Esophagus muscularis mucosa (tissue), 4 donors: ENCODE measurements at regions not wholly inside any gene's neighbourhood (a gene's known extent, or its start where the extent isn't known, plus 50 kb on each side); places are given as distances from the start of the nearest gene placed in this dataset.
"Not testable (repeated sequence)": the region's sequence is repeated elsewhere in the genome, so short reads cannot be mapped to it uniquely, and the experiment has no call there.

Source experiments
- DNase-seq: peaks from one replicate; pipeline ENCODE4 v3.0.0-alpha.2; 2017; ENCODE audit errors: extremely low spot score
- H3K27ac ChIP-seq, 4 donors: fragments of 200-600 bp; sonication (generic); replicated peaks in 1 of 4; 1 replicate in 3 of 4; 2 replicates in 1 of 4; pipeline ENCODE4 v1.5.1; 2016 to 2019; ENCODE audit warnings: mild to moderate bottlenecking in 1 of 4
- H3K27me3 ChIP-seq, 4 donors: fragments of 200-600 bp; sonication (generic); one replicate each; pipeline versions ENCODE4 v1.5.1 to v1.6.0; 2016 to 2019
- H3K36me3 ChIP-seq, 4 donors: fragments of 200-600 bp; sonication (generic); one replicate each; pipeline ENCODE4 v1.5.1; 2016 to 2019
- H3K4me1 ChIP-seq, 4 donors: fragments of 200-600 bp; sonication (generic); one replicate each; pipeline ENCODE4 v1.5.1; 2016 to 2019
- H3K4me3 ChIP-seq, 4 donors: fragments of 200-600 bp; sonication (generic); 1 replicate in 2 of 4; 2 replicates in 2 of 4; pipeline ENCODE4 v1.5.1; 2016 to 2019; ENCODE audit warnings: mild to moderate bottlenecking in 4 of 4, moderate library complexity in 1 of 4
- H3K9me3 ChIP-seq, 4 donors: fragments of 200-600 bp; sonication (generic); 1 replicate in 3 of 4; 2 replicates in 1 of 4; pipeline ENCODE4 v1.5.1; 2016 to 2019
- POLR2AphosphoS5 ChIP-seq, 2 donors: sonication (generic); formaldehyde crosslinking; IDR thresholded peaks; one replicate each; pipeline ENCODE4 v1.6.1; 2017; ENCODE audit warnings: antibody characterized with exemption in 2 of 2
- WGBS: methylation state at CpG from one replicate; pipeline ENCODE4 v1.1.5; 2018; 5-methylcytosine and 5-hydroxymethylcytosine counted together
- intact Hi-C: fragments of 100-400 bp; cut with DNase I; formaldehyde crosslinking; loops from one replicate; pipeline ENCODE4 v1.15.1; 2023

- H3K9me3 ChIP-seq, H3K4me3 ChIP-seq, H3K4me1 ChIP-seq, H3K36me3 ChIP-seq, intact Hi-C loops, DNase-seq, H3K27ac ChIP-seq, H3K27me3 ChIP-seq: not testable (repeated sequence)
- WGBS: 89% methylated on average over 20 of the region's 25 CpGs
These were observed 905.9 kb downstream of the SPATA31A6 start for GRCh38 chr9:43089337-43089736.

GRCh38 chr9:43110376-43110775 is 926.9 kb downstream of the SPATA31A6 start:
- WGBS: no CpG with 5 or more reads among the region's 9 CpGs

DNA sequence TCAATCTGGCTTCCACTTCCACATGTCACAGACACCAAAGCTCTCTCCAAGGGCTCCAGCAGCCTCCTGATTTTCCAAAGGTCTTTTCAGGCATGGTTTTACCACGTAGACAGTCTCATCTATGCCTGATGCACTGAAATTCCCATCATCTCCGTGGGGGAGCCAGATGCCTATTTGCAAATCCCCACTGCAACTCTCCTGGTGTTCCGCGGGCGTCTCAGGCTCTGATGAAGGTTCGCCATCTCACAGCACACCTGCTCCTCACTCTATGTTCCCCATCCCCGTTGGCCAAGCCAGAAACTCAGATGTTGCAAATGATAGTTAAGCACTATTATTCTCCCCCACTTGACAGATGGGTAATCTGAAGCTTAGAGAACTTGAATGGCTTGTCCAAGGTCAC is 929.4 kb downstream of the SPATA31A6 start:
- intact Hi-C loops, H3K9me3 ChIP-seq, H3K4me3 ChIP-seq, H3K27ac ChIP-seq, H3K27me3 ChIP-seq, H3K36me3 ChIP-seq, DNase-seq: not testable (repeated sequence)
- WGBS: 68% methylated on average over 7 of the region's 7 CpGs
- peaks cover 2 to 11% (median 10%) of the 10 kb centered on the region in 4 donors for H3K4me1 ChIP-seq

More at GRCh38 chr9:43110376-43110775, 926.9 kb downstream of the SPATA31A6 start:
- intact Hi-C loops, H3K27me3 ChIP-seq, H3K4me3 ChIP-seq, H3K9me3 ChIP-seq, DNase-seq, H3K27ac ChIP-seq, H3K4me1 ChIP-seq, H3K36me3 ChIP-seq: not testable (repeated sequence)

GRCh38 chr9:43115813-43116229 is 932.4 kb downstream of the SPATA31A6 start:
- Histone ChIP-seq H3K27ac (peak overlapping the region in 1 of 4 donors; percentile 51), H3K4me1 (peaks cover 2 to 11% (median 10%) of the 10 kb centered on the region in 4 donors)
- H3K9me3 ChIP-seq, intact Hi-C loops, H3K36me3 ChIP-seq, DNase-seq, H3K4me3 ChIP-seq, H3K27me3 ChIP-seq: not testable (repeated sequence)
- no CpG with 5 or more reads among the region's 6 CpGs for WGBS

- H3K4me1 ChIP-seq: peaks cover 2 to 11% (median 10%) of the 10 kb centered on the region in 4 donors
- H3K36me3 ChIP-seq, H3K4me3 ChIP-seq, intact Hi-C loops, H3K27me3 ChIP-seq, DNase-seq, H3K27ac ChIP-seq, H3K9me3 ChIP-seq: not testable (repeated sequence)
- 80% methylated on average over 11 of the region's 11 CpGs for WGBS
These were observed 934.8 kb downstream of the SPATA31A6 start for GRCh38 chr9:43118088-43118865.

GRCh38 chr9:43119565-43119964 is 936.1 kb downstream of the SPATA31A6 start:
- H3K27me3 ChIP-seq, DNase-seq, H3K4me3 ChIP-seq, intact Hi-C loops, H3K27ac ChIP-seq, H3K36me3 ChIP-seq, H3K9me3 ChIP-seq: not testable (repeated sequence)
- 75% methylated on average over 5 of the region's 7 CpGs for WGBS
- peaks cover 0 to 11% (median 10%) of the 10 kb centered on the region in 4 donors for H3K4me1 ChIP-seq

GRCh38 chr9:43119978-43120377 is 936.5 kb downstream of the SPATA31A6 start:
- H3K36me3 ChIP-seq, intact Hi-C loops, H3K27me3 ChIP-seq, H3K9me3 ChIP-seq, DNase-seq, H3K27ac ChIP-seq, H3K4me3 ChIP-seq: not testable (repeated sequence)
- no CpG with 5 or more reads among the region's 3 CpGs for WGBS
- peaks cover 0 to 10% (median 9%) of the 10 kb centered on the region in 4 donors for H3K4me1 ChIP-seq

DNA sequence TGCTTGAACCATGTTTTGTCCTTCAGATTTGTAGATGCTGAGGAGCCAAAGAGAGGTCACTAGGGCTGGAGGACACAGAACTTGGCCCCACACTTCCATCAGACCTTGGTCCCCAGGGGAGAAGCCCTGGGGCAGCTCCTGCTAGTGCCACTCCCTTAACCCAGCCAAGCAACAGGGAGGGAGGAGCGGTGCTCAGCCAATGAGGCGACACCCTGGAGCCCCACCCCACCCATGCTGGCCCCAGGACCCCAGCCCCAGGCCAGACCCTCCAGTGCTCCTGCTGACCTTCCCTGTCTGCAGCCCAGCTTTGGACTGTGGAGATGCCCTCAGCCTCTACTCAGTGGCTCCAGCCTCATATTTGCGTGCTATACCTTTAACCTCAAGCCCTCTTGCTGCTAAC is 942.4 kb downstream of the SPATA31A6 start:
- H3K36me3 ChIP-seq, H3K4me1 ChIP-seq, intact Hi-C loops, H3K27ac ChIP-seq, H3K4me3 ChIP-seq, H3K27me3 ChIP-seq, DNase-seq, H3K9me3 ChIP-seq: not testable (repeated sequence)
- WGBS: 89% methylated on average over 3 of the region's 3 CpGs

DNA sequence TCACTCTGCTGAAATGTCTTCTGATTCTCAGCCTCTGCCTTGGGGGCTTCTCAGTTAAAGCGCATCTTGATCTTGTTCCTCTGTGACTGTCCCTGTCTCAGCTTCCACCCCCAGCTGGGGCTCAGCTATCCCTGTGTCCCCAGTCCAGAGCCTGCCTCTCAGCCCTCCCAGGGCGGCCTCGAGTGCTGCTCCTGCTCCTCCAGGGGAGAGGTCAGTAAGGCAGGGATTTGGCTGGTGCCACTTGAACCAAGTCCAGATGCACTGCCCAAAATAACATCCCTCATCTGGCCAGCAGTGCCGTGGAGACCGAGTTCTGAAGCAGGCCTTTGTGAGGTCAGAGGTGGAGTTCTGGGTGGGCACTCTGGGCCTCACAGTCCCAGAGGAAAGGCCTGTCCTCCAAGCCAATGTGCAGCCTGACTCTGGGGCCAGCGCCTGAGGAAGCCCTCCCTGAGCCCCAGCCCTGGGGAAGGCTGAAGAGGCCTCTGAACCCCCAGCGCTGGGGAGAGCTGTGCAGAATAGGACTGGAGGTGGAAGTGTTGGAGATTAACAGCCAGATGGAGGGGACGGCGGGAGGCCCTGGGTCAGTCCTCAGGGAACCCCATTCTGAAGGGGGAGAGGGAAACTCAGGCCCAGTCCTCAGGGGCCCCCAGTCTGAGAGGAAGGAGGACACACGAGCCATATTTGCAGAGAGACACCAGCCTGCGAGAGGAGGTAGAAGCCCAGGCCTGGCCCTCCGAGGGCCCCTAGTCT is 943.7 kb downstream of the SPATA31A6 start:
- TF ChIP-seq POLR2AphosphoS5 (IDR thresholded peaks at IDR 0.05): peak in 1 of 2 donors; percentile 33
- 93% methylated on average over 9 of the region's 12 CpGs for WGBS
- H3K27ac ChIP-seq, DNase-seq, H3K27me3 ChIP-seq, H3K36me3 ChIP-seq, H3K9me3 ChIP-seq, H3K4me1 ChIP-seq, intact Hi-C loops: not testable (repeated sequence)
- H3K4me3 ChIP-seq: peak overlapping the region in 1 of 4 donors; percentile 22
